HG03103 (cell line): ENCODE measurements at regions not wholly inside any gene's neighbourhood (a gene's known extent, or its start where the extent isn't known, plus 50 kb on each side); places are given as distances from the start of the nearest gene placed in this dataset.

ENCODE experiments used
- ATAC-seq: cut with Tn5 transposase; IDR thresholded peaks from one replicate; pipeline ENCODE4 v1.9.1; 2021; ENCODE audit warnings: low read depth; ENCODE audit not compliant: unreplicated experiment

- ATAC-seq: no peak
Observed at GRCh38 chr14:62626416-62626815, 418.8 kb downstream of the KCNH5 start.

DNA sequence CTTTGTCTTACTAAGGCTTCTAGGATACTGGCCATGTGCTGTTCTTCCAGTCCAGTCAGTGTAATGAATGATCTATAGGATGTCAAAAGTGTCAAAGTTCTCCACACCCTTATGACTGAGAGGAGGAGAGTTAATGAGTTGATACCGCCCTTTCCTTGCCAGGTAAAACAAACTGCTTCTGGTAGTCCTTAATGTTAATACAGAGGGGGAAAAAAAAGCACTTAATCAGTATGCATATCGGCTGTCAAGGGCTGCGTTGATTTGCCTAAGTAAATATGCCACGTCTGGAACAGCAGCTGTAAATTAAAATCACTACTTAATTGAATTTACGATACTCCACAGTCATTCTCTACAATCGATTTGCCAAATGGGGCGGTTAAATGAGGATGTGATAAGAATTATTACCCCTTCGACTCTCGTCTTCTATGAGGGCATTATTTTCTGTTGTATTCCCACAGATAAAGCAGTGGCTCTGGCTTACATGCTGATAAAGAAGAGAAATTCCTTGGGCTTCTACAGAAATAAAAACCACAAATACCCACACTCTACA lies 416.0 kb downstream of the KCNH5 start:
- no peak for ATAC-seq

GRCh38 chr14:62631176-62631575 lies 414.1 kb downstream of the KCNH5 start:
- no peak for ATAC-seq

DNA sequence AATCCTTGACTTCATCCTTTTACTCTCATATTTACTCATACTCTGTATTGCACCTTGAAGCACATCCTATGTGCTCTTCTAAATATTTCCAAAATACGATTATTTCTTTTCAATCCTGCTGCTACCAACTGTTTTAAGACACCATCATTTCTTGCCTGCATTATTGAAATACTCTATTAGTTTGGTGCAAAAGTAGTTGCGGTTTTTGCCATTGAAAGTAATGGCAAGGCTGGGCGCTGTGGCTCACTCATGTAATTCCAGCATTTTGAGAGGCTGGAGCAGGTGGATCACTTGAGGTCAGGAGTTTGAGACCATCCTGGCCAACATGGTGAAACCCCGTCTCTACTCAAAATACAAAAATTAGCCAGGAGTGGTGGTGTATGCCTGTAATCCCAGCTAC lies 412.5 kb downstream of the KCNH5 start:
- ATAC-seq: no peak

DNA sequence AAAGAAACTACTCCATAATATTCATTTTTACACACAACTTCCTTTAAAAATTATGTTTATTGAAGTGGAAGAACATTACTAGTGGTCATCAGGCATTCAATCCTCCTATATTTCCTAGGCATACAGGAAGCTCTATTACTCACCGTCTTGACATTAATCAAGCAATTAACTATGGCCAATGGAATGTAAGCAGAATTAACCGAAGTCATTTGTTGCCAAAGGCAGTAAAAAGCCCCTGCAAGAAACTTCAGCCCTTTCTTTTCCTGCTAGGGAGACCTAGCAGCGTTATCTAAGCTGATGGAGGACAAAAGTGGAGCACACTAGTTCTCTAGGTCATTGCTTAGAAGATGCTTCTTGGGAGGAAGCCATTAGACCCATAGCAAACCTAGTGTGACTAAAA lies 399.6 kb downstream of the KCNH5 start:
- ATAC-seq: no peak
